Astrocyte of the cerebellum (primary cell): ENCODE measurements at regions not wholly inside any gene's neighbourhood (a gene's known extent, or its start where the extent isn't known, plus 50 kb on each side); places are given as distances from the start of the nearest gene placed in this dataset.

Experiments used
- DNase-seq: peaks from one replicate; pipeline ENCODE4 v3.0.0-alpha.2; 2011; ENCODE audit warnings: low read depth
- H3K4me3 ChIP-seq: 2 replicates; pipeline ENCODE4 v1.5.1; 2011; ENCODE audit warnings: mild to moderate bottlenecking, low read depth, low read length, moderate library complexity
- CTCF ChIP-seq: IDR thresholded peaks from 2 replicates; pipeline ENCODE4 v1.5.1; 2012; ENCODE audit warnings: low read length, low read depth, moderate library complexity, mild to moderate bottlenecking; ENCODE audit errors: missing control alignments
- in situ Hi-C: cut with HindIII; loops from 2 replicates; pipeline ENCODE4 v1.10.0; 2017; ENCODE audit warnings: low sequenced_read_pairs

GRCh38 chr2:228245601-228246000 lies 64.1 kb upstream of the SPHKAP start:
- in situ Hi-C loops: no loop called here
- no peak overlapping the region for H3K4me3 ChIP-seq
- no peak for TF ChIP-seq CTCF
- DNase-seq: no peak

GRCh38 chr2:228242591-228242990 lies 61.1 kb upstream of the SPHKAP start:
- in situ Hi-C loops: no loop called here
- no peak for TF ChIP-seq CTCF
- DNase-seq: no peak
- no peak overlapping the region for H3K4me3 ChIP-seq

GRCh38 chr2:228239907-228240561 lies 58.5 kb upstream of the SPHKAP start:
- in situ Hi-C loops: no loop called here
- no peak overlapping the region for H3K4me3 ChIP-seq
- TF ChIP-seq CTCF: no peak
- DNase-seq: no peak

- H3K4me3 ChIP-seq: no peak overlapping the region
- in situ Hi-C loops: no loop called here
- no peak for TF ChIP-seq CTCF
- no peak for DNase-seq
Observed at GRCh38 chr2:228239207-228239906, 57.9 kb upstream of the SPHKAP start.
